Neural crest cell (in vitro differentiated cells): ENCODE measurements at regions not wholly inside any gene's neighbourhood (a gene's known extent, or its start where the extent isn't known, plus 50 kb on each side); places are given as distances from the start of the nearest gene placed in this dataset.
"Not testable (repeated sequence)": the region's sequence is repeated elsewhere in the genome, so short reads cannot be mapped to it uniquely, and the experiment has no call there.

ENCODE experiments used
- DNase-seq: peaks from one replicate; pipeline ENCODE4 v3.0.0; 2021; ENCODE audit warnings: low read depth, mixed read lengths, low spot score
- H3K27ac Mint-ChIP-seq: one replicate; pipeline ENCODE4 v1.8.0; 2021; ENCODE audit warnings: mild to moderate bottlenecking, mixed read lengths; ENCODE audit not compliant: unreplicated experiment
- H3K27me3 Mint-ChIP-seq: 2 replicates; pipeline ENCODE4 v1.8.0; 2021; ENCODE audit warnings: low read depth, mild to moderate bottlenecking, mixed read lengths
- H3K36me3 Mint-ChIP-seq: 2 replicates; pipeline ENCODE4 v1.8.0; 2021; ENCODE audit warnings: low read depth, mild to moderate bottlenecking, mixed read lengths
- H3K4me1 Mint-ChIP-seq: 2 replicates; pipeline ENCODE4 v1.8.0; 2021; ENCODE audit warnings: mixed read lengths
- H3K4me3 Mint-ChIP-seq: one replicate; pipeline ENCODE4 v1.8.0; 2021; ENCODE audit warnings: mild to moderate bottlenecking, mixed read lengths
- H3K9me3 Mint-ChIP-seq: 2 replicates; pipeline ENCODE4 v1.8.0; 2021; ENCODE audit warnings: mixed read lengths
- CTCF ChIP-seq: fragments of 200-600 bp; sonication (generic); conservative IDR thresholded peaks from 2 replicates; pipeline ENCODE4 v1.5.0; 2021; ENCODE audit warnings: antibody characterized with exemption, mild to moderate bottlenecking

DNA sequence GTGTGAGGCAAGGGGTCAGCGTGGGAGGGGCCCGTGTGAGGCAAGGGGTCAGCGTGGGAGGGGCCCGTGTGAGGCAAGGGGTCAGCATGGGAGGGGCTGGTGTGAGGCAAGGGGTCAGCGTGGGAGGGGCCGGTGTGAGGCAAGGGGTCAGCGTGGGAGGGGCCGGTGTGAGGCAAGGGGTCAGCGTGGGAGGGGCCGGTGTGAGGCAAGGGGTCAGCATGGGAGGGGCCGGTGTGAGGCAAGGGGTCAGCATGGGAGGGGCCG lies 119.2 kb downstream of the SEPTIN14 start:
- not testable (repeated sequence) for H3K27ac Mint-ChIP-seq, H3K36me3 Mint-ChIP-seq, H3K4me1 Mint-ChIP-seq, H3K27me3 Mint-ChIP-seq, H3K9me3 Mint-ChIP-seq, DNase-seq, H3K4me3 Mint-ChIP-seq

DNA sequence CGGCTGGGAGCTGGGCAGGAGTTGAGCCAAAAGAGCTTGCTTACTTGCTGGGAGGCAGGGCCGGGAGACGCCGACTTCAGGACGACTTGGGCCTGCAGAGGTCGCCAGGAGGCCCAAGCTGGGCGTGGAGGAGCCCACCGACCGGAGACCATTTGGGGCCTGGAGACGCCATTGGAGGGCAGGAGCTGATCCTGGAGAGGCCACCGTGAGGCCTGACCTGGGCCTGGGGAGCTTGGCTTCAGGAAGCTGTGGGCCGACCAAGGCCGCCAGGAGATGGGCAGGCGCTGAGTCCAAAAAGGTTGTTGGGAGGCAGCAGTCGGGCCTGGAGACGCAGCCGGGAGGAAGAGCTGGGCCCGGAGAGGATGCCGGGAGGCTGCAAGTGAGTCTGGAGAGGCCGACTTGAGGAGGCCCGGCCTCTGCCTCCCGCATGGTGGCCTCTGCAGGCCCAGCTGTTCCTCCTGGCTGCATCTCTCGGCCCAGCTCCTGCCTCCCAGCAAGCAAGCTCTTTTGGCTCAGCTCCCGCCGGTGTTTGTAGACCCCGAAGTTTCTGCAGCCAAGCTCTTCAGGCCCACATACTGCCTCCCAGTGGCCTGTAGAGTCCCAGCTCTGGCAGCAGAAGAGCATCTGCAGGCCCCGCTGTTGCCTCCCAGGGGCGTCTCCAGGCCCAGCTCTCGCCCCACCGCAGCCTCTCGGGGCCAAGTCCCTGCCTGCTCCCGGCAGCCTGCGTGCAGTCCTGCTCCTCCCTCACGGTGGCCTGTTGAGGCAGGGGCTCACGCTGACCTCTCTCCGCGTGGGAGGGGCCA lies 119.7 kb downstream of the SEPTIN14 start:
- not testable (repeated sequence) for H3K27ac Mint-ChIP-seq, H3K4me3 Mint-ChIP-seq, H3K27me3 Mint-ChIP-seq, H3K4me1 Mint-ChIP-seq, H3K36me3 Mint-ChIP-seq, H3K9me3 Mint-ChIP-seq, DNase-seq

DNA sequence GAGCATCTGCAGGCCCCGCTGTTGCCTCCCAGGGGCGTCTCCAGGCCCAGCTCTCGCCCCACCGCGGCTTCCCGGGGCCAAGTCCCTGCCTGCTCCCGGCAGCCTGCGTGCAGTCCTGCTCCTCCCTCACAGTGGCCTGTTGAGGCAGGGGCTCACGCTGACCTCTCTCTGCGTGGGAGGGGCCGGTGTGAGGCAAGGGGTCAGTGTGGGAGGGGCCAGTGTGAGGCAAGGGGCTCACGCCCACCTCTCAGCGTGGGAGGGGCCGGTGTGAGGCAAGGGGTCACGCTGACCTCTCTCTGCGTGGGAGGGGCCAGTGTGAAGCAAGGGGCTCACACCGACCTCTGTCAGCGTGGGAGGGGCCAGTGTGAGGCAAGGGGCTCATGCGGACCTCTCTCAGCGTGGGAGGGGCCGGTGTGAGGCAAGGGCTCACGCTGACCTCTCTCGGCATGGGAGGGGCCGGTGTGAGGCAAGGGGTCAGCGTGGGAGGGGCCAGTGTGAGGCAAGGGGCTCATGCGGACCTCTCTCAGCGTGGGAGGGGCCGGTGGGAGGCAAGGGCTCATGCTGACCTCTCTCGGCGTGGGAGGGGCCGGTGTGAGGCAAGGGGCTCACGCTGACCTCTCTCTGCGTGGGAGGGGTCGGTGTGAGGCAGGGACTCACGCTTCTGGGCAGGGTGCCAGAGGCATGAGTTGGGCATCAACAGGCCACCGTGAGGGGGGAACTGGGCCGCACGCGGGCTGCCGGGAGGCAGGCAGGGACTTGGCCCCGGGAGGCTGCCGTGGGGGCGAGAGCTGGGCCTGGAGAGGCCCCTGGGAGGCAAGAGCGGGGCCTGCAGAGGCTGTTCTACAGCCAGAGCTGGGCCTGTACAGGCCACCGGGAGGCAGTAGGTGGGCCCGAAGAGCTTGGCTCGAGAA lies 120.6 kb downstream of the SEPTIN14 start:
- not testable (repeated sequence) for H3K36me3 Mint-ChIP-seq, H3K4me1 Mint-ChIP-seq, DNase-seq, H3K4me3 Mint-ChIP-seq, H3K27me3 Mint-ChIP-seq, H3K27ac Mint-ChIP-seq, H3K9me3 Mint-ChIP-seq

DNA sequence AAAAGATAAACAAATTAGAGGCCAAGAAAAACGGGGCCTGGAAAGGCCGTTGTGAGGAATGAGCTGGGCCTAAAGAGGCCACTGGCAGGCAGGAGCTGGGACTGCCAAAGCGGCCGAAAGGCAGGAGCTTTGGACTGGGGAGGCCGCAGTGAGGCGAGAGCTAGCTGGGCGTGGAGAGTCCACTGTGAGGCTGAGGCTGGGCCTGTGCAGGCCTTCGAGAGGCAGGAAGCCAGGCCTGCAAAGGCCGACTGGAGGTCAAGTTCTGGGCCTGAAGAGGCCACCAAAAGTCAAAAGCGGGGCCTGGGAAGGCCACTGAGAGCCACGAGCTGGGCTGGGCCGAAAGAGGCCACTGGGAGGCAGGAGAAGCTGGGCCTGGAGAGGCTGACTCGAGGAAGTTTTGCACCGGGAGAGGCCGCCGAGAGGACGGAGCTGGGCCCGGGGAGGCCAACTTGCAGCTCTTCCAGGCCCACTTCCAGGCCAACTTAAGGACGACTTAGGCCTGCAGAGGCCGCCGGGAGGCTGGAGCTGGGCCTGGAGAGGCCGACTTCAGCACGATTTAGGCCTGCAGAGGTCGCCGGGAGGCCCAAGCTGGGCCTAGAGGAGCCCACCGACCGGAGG lies 121.8 kb downstream of the SEPTIN14 start:
- not testable (repeated sequence) for H3K4me3 Mint-ChIP-seq, H3K9me3 Mint-ChIP-seq, H3K27ac Mint-ChIP-seq, H3K36me3 Mint-ChIP-seq, DNase-seq, H3K27me3 Mint-ChIP-seq, H3K4me1 Mint-ChIP-seq

DNA sequence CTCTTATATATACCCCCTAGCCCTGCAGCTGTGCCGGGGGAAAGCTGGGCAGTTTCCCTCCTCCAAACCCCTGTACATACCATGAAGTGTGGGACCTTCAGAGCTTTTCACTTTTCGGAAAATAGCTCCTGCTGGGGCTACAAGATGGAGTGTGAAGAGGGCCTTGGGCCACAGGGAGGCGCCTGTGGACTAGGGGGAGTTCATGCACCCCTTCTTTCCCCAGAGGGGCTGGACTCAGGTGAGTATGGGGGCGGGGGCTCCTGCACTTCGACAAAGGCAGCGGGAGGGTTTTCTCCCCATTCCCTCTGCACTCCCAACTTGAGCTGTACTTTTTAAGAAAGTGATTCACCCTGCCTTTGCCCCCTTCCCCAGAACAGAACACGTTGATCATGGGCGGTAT lies 122.5 kb downstream of the SEPTIN14 start:
- DNase-seq, H3K27me3 Mint-ChIP-seq, H3K9me3 Mint-ChIP-seq, H3K4me1 Mint-ChIP-seq, H3K36me3 Mint-ChIP-seq, H3K4me3 Mint-ChIP-seq, H3K27ac Mint-ChIP-seq: not testable (repeated sequence)

- not testable (repeated sequence) for H3K27me3 Mint-ChIP-seq, H3K36me3 Mint-ChIP-seq, H3K9me3 Mint-ChIP-seq, H3K27ac Mint-ChIP-seq, DNase-seq, H3K4me3 Mint-ChIP-seq, H3K4me1 Mint-ChIP-seq
Observed at GRCh38 chr7:55736641-55737221, 125.8 kb downstream of the SEPTIN14 start.

DNA sequence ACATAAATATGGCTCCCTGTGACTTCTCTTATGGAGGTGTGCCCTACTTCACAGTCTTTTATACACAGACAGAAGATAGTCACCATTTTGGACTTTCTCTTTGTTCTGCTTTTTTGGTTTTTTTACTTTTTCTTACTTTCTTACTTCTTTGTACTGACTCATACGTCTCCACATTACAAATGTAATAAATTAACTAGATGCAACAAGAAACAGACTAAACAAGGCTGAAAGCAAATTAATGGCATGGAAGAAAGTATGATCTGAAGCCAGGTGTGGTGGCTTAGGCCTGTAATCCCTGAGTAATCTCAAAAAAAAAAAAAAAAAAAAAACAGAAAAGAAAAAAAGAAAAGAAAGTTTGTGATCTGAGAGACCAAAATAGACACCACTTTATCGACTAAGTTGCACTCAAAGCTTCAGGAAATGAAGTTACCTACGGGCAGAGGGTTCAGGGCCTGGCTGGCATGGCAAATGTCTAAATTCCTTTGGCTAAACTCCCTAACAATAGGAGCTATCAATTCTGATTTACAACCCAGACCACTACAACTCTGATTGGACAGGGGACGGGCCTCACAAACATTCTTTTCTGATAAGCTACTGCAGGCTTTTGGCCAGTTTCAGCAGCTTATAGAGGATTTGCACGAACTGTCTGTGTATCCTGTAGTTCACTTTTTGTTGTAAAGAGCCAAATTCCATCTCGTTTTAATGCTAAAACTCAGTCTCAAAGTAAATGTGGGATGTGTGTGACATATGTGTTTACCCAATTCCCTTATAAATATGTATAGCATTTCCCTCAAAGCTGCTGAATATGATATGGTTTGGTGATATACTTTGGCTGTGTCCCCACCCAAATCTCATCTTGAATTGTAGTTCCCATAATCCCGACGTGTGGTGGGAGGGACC lies 129.1 kb downstream of the SEPTIN14 start:
- Mint-ChIP-seq H3K4me1 (no peaks in the 10 kb centered on the region), H3K36me3 (no peaks in the 10 kb centered on the region), H3K27me3 (no peaks in the 10 kb centered on the region), H3K27ac (no peak overlapping the region), H3K4me3 (no peak overlapping the region), H3K9me3 (no peaks in the 10 kb centered on the region)
- no peak for TF ChIP-seq CTCF
- no peak for DNase-seq

GRCh38 chr7:55731931-55732330 lies 130.6 kb downstream of the SEPTIN14 start:
- no peak for DNase-seq
- Mint-ChIP-seq H3K9me3 (no peaks in the 10 kb centered on the region), H3K4me1 (no peaks in the 10 kb centered on the region), H3K36me3 (no peaks in the 10 kb centered on the region), H3K27ac (no peak overlapping the region), H3K4me3 (no peak overlapping the region), H3K27me3 (no peaks in the 10 kb centered on the region)
- TF ChIP-seq CTCF: no peak
